Cardiac muscle cell (in vitro differentiated cells and primary cell): ENCODE measurements at regions not wholly inside any gene's neighbourhood (a gene's known extent, or its start where the extent isn't known, plus 50 kb on each side); places are given as distances from the start of the nearest gene placed in this dataset.
A peak's percentile ranks its signal among the peaks of the same experiment; 100 is the strongest.

Experiments used
- DNase-seq, 2 donors: peaks; one replicate each; pipeline versions ENCODE4 v3.0.0 to v3.0.0-alpha.2; 2010 to 2017; ENCODE audit warnings: low read depth in 1 of 2, low spot score in 1 of 2
- H3K27ac ChIP-seq: fragments of 200-600 bp; sonication (generic); 2 replicates; pipeline ENCODE4 v1.5.1; 2016
- H3K27me3 ChIP-seq: fragments of 200-600 bp; sonication (generic); 2 replicates; pipeline ENCODE4 v1.6.0; 2016; ENCODE audit warnings: control low read depth
- H3K36me3 ChIP-seq: fragments of 200-600 bp; sonication (generic); 2 replicates; pipeline ENCODE4 v1.5.1; 2016; ENCODE audit warnings: control low read depth
- H3K4me1 ChIP-seq: fragments of 200-600 bp; sonication (generic); 2 replicates; pipeline ENCODE4 v1.8.1; 2017; ENCODE audit warnings: low read depth, mild to moderate bottlenecking, mixed run types
- H3K4me3 ChIP-seq: fragments of 200-600 bp; sonication (generic); 2 replicates; pipeline ENCODE4 v1.5.1; 2016; ENCODE audit warnings: mild to moderate bottlenecking
- H3K9me3 ChIP-seq: fragments of 200-600 bp; sonication (generic); 2 replicates; pipeline ENCODE4 v1.5.1; 2017; ENCODE audit warnings: low read depth, mild to moderate bottlenecking, control low read depth
- TF ChIP-seq, protein P1 (sequence below): IDR thresholded peaks from 2 replicates; pipeline ENCODE4 v1.5.1; 2012; ENCODE audit warnings: low read depth, mild to moderate bottlenecking, low read length

DNA sequence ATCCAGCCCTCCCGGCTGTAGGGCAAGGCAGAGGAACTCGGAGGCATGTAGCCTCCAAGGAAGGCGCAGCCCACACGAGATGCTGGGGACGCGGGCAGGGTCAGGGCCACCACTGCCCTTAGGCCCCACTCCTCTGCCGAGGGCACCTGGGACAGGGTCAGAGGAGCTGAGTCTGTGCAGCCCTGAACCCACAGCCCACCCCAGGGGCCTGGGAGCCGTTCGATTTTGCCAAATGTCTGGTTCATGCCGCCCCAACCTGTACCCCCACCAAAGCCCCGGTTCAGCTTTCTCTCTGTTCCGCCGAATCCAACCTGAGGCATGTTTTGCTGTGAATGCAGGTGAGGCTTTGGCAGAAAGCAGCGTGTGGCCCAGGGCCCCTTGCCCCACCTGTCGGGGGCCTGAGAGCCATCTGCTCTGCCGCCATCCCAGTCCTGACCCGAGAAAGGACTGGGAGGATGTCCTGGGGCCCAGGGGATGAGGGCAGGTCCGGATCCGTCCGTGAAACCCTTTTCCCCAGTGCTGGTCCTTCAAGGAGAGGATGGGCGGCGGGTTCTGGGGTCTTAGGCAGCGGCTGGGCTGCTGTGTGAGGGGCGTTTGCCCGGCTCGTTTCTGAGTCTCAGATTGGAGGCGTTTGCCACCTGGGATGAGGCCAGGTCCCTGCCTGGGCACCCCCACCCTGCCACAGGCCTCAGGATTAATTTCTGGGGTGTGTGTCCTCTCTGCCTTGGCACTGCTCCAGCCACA, 79.3 kb upstream of the GATA5 start:
- Histone ChIP-seq H3K27ac (peak overlapping the region; percentile 99), H3K9me3 (no peaks in the 10 kb centered on the region), H3K4me1 (peaks cover 72% of the 10 kb centered on the region), H3K36me3 (no peaks in the 10 kb centered on the region), H3K4me3 (no peak overlapping the region), H3K27me3 (no peaks in the 10 kb centered on the region)
- no peak for DNase-seq
- TF ChIP-seq, protein P1, sequence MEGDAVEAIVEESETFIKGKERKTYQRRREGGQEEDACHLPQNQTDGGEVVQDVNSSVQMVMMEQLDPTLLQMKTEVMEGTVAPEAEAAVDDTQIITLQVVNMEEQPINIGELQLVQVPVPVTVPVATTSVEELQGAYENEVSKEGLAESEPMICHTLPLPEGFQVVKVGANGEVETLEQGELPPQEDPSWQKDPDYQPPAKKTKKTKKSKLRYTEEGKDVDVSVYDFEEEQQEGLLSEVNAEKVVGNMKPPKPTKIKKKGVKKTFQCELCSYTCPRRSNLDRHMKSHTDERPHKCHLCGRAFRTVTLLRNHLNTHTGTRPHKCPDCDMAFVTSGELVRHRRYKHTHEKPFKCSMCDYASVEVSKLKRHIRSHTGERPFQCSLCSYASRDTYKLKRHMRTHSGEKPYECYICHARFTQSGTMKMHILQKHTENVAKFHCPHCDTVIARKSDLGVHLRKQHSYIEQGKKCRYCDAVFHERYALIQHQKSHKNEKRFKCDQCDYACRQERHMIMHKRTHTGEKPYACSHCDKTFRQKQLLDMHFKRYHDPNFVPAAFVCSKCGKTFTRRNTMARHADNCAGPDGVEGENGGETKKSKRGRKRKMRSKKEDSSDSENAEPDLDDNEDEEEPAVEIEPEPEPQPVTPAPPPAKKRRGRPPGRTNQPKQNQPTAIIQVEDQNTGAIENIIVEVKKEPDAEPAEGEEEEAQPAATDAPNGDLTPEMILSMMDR = no peak

DNA sequence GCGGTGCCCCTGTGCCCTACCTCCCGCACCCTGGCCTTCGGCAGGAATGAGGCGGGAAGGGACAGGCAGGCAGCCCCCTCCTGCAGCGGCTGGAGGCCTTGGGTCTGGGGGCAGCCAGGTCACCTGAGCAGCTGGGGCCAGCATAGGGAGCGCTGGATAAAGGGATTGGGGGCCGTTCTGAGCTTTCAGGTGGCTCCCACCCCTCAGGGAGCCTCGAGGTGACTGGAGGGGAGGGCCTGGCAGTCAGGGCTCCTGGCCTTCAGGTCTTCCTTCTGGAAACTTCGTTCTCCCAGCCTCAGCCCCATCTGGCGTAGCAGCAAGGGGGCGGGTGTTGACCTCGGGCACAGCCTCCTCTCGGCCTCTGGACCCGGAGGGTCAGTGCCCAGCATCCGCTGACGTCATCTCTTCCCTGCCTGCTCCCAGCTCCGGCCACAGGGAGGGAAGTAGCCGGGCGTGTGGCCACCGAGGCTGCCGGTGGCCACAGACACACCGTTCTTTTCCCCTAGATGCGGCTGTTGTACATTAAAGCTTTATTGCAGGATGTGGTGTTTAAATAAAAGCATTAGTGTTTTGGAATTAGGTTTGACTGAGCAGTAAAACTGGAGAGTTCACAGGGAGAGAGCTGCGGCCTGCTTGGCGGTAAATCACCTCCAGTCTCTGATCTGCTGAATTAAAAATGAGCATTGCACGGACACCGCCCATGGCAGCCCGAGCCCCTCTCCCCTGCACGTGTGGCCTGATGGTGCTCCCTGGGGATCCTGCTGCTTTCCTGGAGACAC, 80.0 kb upstream of the GATA5 start:
- DNase-seq = no peak
- Histone ChIP-seq H3K36me3 (no peaks in the 10 kb centered on the region), H3K27ac (peak overlapping the region; percentile 99), H3K4me3 (no peak overlapping the region), H3K27me3 (no peaks in the 10 kb centered on the region), H3K9me3 (no peaks in the 10 kb centered on the region), H3K4me1 (peaks cover 76% of the 10 kb centered on the region)
- TF ChIP-seq, protein P1 = no peak

DNA sequence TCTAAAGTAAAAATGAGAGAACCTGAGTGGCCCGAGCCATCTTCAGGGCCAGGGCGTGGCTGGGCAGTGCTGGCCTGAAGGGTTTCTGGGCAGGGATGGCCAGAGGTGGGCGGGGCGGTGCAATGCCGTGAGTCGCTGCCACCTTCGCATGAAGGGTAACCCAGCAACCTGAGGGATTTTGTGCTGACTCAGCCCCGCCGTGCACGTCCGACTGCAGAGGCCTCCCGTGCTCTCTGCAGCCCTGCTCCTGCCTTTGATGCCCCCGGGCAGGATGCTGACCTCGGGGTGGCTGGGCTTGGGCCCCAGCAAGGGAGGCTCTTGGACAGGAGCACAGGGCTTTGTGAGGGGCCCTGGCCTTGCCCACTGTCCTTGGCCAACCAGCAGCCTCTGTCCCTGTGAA, 81.7 kb upstream of the GATA5 start:
- Histone ChIP-seq H3K27ac (peak overlapping the region; percentile 65), H3K4me1 (peaks cover 68% of the 10 kb centered on the region), H3K36me3 (no peaks in the 10 kb centered on the region), H3K27me3 (no peaks in the 10 kb centered on the region), H3K9me3 (no peaks in the 10 kb centered on the region), H3K4me3 (no peak overlapping the region)
- no peak for DNase-seq
- TF ChIP-seq, protein P1 = no peak

DNA sequence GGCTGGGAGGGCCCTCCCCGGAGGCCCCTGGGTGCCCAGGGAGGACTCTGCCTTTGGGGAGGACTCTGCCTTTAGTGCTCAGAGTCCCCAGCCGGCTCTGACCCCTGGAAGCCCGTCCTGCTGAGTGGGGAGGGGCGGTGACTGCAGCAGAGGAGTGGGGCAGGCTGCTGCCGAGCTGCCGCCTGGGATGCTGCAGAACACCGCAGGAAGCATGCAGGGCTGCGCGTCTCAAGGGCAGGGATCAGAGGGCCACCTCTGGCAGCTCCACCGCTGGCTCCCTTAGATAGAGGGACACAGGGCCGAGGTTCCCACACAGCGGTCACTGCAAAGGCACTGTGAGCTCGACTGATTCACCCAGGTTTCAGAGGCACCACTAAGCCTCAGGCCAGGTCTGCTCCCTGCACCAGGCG, 82.2 kb upstream of the GATA5 start:
- Histone ChIP-seq H3K27ac (peak overlapping the region; percentile 65), H3K4me3 (no peak overlapping the region), H3K4me1 (peaks cover 63% of the 10 kb centered on the region), H3K36me3 (no peaks in the 10 kb centered on the region), H3K9me3 (no peaks in the 10 kb centered on the region), H3K27me3 (no peaks in the 10 kb centered on the region)
- DNase-seq = no peak
- TF ChIP-seq, protein P1 = no peak

DNA sequence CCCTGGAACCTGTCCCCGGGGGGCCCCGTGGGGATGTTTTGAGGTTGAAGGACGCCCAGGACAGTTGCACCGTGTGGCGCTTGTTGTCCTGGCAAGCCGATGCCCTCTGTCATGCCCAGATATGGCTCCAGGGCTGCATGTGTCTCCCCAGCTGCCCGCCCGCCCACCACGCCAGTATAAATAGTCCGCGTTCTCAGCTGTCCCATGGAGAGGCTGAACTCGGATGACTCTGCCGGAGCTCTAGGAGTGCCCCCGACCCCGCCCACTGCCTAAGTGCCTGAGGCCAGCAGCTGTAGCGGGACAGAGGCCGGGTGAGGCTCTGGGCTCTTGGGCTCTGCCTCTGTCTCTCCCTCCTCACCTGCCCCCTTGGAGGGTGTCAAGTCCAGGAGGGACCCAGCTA, 83.0 kb upstream of the GATA5 start:
- Histone ChIP-seq H3K36me3 (no peaks in the 10 kb centered on the region), H3K27ac (peak overlapping the region; percentile 65), H3K27me3 (no peaks in the 10 kb centered on the region), H3K4me1 (peaks cover 55% of the 10 kb centered on the region), H3K9me3 (no peaks in the 10 kb centered on the region), H3K4me3 (no peak overlapping the region)
- TF ChIP-seq, protein P1 = no peak
- peak in 1 of 2 donors; percentile 70 for DNase-seq
